Sigmoid colon (tissue), 3 donors: ENCODE measurements at regions not wholly inside any gene's neighbourhood (a gene's known extent, or its start where the extent isn't known, plus 50 kb on each side); places are given as distances from the start of the nearest gene placed in this dataset.

Experiments used
- POLR2A ChIP-seq, 2 donors: fragments of 450-650 bp; IDR thresholded peaks; one replicate each; pipeline ENCODE4 v1.6.1; 2016; ENCODE audit warnings: antibody characterized with exemption in 2 of 2, mild to moderate bottlenecking in 2 of 2, moderate library complexity in 2 of 2
- TF ChIP-seq, protein P1 (sequence below), 4 experiments: fragments of 450-650 bp in 3 of 4; fragments of 200-600 bp in 1 of 4; IDR thresholded peaks; one replicate each; pipeline ENCODE4 v1.5.1; 2016 to 2019; ENCODE audit warnings: antibody characterized with exemption in 4 of 4, mild to moderate bottlenecking in 3 of 4, moderate library complexity in 2 of 4

DNA sequence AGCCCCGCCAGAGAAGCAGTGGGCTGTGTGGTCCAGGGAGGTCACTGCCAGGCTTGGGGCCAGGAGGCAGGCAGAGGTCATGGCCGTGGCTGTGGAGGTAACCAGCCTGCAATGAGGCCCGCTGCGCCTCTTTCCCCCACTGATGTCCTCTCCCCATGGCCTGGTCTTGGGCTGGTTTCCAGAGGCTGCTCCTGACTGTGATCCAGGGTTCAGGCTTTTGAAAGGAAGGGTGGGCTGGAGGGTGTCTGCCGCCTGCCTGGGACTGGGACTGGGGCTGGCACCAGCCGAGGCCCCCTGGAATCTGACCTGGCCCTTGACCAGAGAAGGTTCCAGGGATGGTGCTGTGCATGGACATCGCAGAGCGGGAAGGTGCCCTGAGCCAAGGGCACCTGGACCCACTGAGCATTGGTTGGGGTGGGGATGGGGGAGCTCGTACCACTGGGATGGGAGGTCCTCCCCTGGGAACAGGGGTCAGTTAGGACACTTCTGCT is 59.6 kb upstream of the THY1 start:
- TF ChIP-seq POLR2A (IDR thresholded peaks at IDR 0.05), result no peak
- TF ChIP-seq, protein P1, sequence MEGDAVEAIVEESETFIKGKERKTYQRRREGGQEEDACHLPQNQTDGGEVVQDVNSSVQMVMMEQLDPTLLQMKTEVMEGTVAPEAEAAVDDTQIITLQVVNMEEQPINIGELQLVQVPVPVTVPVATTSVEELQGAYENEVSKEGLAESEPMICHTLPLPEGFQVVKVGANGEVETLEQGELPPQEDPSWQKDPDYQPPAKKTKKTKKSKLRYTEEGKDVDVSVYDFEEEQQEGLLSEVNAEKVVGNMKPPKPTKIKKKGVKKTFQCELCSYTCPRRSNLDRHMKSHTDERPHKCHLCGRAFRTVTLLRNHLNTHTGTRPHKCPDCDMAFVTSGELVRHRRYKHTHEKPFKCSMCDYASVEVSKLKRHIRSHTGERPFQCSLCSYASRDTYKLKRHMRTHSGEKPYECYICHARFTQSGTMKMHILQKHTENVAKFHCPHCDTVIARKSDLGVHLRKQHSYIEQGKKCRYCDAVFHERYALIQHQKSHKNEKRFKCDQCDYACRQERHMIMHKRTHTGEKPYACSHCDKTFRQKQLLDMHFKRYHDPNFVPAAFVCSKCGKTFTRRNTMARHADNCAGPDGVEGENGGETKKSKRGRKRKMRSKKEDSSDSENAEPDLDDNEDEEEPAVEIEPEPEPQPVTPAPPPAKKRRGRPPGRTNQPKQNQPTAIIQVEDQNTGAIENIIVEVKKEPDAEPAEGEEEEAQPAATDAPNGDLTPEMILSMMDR (IDR thresholded peaks at IDR 0.05), result no peak
